GM21367 (cell line): ENCODE measurements at regions not wholly inside any gene's neighbourhood (a gene's known extent, or its start where the extent isn't known, plus 50 kb on each side); places are given as distances from the start of the nearest gene placed in this dataset.
A peak's percentile ranks its signal among the peaks of the same experiment; 100 is the strongest.

Experiments
- ATAC-seq: cut with Tn5 transposase; IDR thresholded peaks from one replicate; pipeline ENCODE4 v1.9.1; 2021; ENCODE audit not compliant: unreplicated experiment

- ATAC-seq = no peak
Measured at GRCh38 chr9:103900466-103900865, 193.6 kb upstream of the SMC2 start.

- no peak for ATAC-seq
Measured at GRCh38 chr9:103902263-103902662, 191.8 kb upstream of the SMC2 start.

- ATAC-seq = no peak
Measured at GRCh38 chr9:103904242-103904641, 189.9 kb upstream of the SMC2 start.

- ATAC-seq = no peak
Measured at GRCh38 chr9:103913899-103914298, 180.2 kb upstream of the SMC2 start.

GRCh38 chr9:103919605-103920209 lies 174.4 kb upstream of the SMC2 start:
- no peak for ATAC-seq

GRCh38 chr9:103928442-103928841 lies 165.7 kb upstream of the SMC2 start:
- no peak for ATAC-seq

GRCh38 chr9:103941104-103941503 lies 153.0 kb upstream of the SMC2 start:
- ATAC-seq = no peak

GRCh38 chr9:103942200-103942599 lies 151.9 kb upstream of the SMC2 start:
- no peak for ATAC-seq

- ATAC-seq = no peak
Measured at GRCh38 chr9:103942651-103943050, 151.5 kb upstream of the SMC2 start.

- no peak for ATAC-seq
Measured at GRCh38 chr9:103949096-103949495, 145.0 kb upstream of the SMC2 start.

GRCh38 chr9:103977163-103977562 lies 116.9 kb upstream of the SMC2 start:
- ATAC-seq = no peak

GRCh38 chr9:103978396-103978795 lies 115.7 kb upstream of the SMC2 start:
- ATAC-seq = no peak

- no peak for ATAC-seq
Measured at GRCh38 chr9:103981912-103982311, 112.2 kb upstream of the SMC2 start.

GRCh38 chr9:103985077-103985476 lies 109.0 kb upstream of the SMC2 start:
- no peak for ATAC-seq

GRCh38 chr9:103988821-103989220 lies 105.3 kb upstream of the SMC2 start:
- no peak for ATAC-seq

GRCh38 chr9:103990311-103990710 lies 103.8 kb upstream of the SMC2 start:
- ATAC-seq = no peak

- no peak for ATAC-seq
Measured at GRCh38 chr9:103991001-103991400, 103.1 kb upstream of the SMC2 start.

- ATAC-seq = peak; percentile 72
Measured at GRCh38 chr9:103991698-103992097, 102.4 kb upstream of the SMC2 start.

- ATAC-seq = no peak
Measured at GRCh38 chr9:103992938-103993579, 101.0 kb upstream of the SMC2 start.

- no peak for ATAC-seq
Measured at GRCh38 chr9:103997856-103998370, 96.2 kb upstream of the SMC2 start.

- no peak for ATAC-seq
Measured at GRCh38 chr9:103999375-104000062, 94.6 kb upstream of the SMC2 start.

GRCh38 chr9:104009826-104010225 lies 84.3 kb upstream of the SMC2 start:
- no peak for ATAC-seq
